ENCODE measurements at regions not wholly inside any gene's neighbourhood (a gene's known extent, or its start where the extent isn't known, plus 50 kb on each side); places are given as distances from the start of the nearest gene placed in this dataset.

GRCh38 chr3:69536306-69537020 lies 150.6 kb upstream of the FRMD4B start:
- TF ChIP-seq CTCF (IDR thresholded peaks at IDR 0.05) (no peak), ESRRA (CRISPR knock-in tag; IDR thresholded peaks at IDR 0.05; ENCODE audit: borderline replicate concordance) (no peak)

All from WTC11 (cell line).